HCT116 (cell line): ENCODE measurements at regions not wholly inside any gene's neighbourhood (a gene's known extent, or its start where the extent isn't known, plus 50 kb on each side); places are given as distances from the start of the nearest gene placed in this dataset.

ENCODE experiments used
- EZH2 ChIP-seq: fragments of 200-600 bp; sonication (generic); IDR thresholded peaks from 2 replicates; pipeline ENCODE4 v1.6.1; 2017; ENCODE audit warnings: antibody characterized with exemption, mixed run types
- EZH2phosphoT487 ChIP-seq: fragments of 200-600 bp; IDR thresholded peaks from 2 replicates; pipeline ENCODE4 v1.6.1; 2018; ENCODE audit warnings: antibody characterized with exemption, borderline replicate concordance
- POLR2A ChIP-seq: IDR thresholded peaks from 2 replicates; pipeline ENCODE4 v1.7.0; 2011; ENCODE audit warnings: borderline replicate concordance; ENCODE audit not compliant: insufficient read depth, insufficient read length; ENCODE audit errors: extremely low read depth
- YY1 ChIP-seq: IDR thresholded peaks from 2 replicates; pipeline ENCODE4 v1.6.1; 2011; ENCODE audit warnings: low read length, low read depth, moderate library complexity, mild to moderate bottlenecking; ENCODE audit not compliant: insufficient replicate concordance; ENCODE audit errors: extremely low read depth
- TF ChIP-seq, protein P1 (sequence below): IDR thresholded peaks from 2 replicates; pipeline ENCODE4 v1.6.1; 2012
- TF ChIP-seq, protein P2 (sequence below), 3 experiments: fragments of 200-600 bp in 1 of 3; sonication (generic) in 1 of 3; IDR thresholded peaks in 2 of 3; conservative IDR thresholded peaks in 1 of 3; 2 replicates each; pipeline ENCODE4 v1.5.1; 2012 to 2017; ENCODE audit warnings: low read depth in 2 of 3, low read length in 2 of 3, antibody characterized with exemption in 1 of 3, borderline replicate concordance in 1 of 3, control low read depth in 1 of 3, mild to moderate bottlenecking in 1 of 3, mixed read lengths in 1 of 3, mixed run types in 1 of 3, moderate library complexity in 1 of 3; ENCODE audit not compliant: insufficient read depth in 1 of 3

DNA sequence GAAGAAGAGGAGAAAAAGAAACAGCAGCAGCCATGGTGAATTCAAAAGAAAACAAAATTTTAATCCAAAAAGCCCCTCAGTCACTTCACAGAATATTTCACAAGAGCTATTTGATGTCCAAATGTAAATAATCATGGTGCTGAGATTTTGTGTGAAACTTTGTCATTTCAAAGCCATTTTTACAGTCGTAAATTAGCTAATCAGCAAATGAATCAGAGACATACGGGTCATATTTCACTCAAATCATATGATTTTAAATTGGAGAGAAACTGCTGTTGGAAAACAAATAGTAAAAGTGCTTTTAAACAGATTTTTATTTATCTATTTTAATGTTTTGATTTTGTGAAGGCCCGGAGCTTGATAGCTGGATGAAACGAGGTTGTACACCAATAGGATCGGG, 101.4 kb upstream of the SMIM23 start:
- TF ChIP-seq, protein P1, sequence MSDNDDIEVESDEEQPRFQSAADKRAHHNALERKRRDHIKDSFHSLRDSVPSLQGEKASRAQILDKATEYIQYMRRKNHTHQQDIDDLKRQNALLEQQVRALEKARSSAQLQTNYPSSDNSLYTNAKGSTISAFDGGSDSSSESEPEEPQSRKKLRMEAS: no peak
- TF ChIP-seq EZH2phosphoT487 (no peak), YY1 (no peak), EZH2 (no peak), POLR2A (no peak)
- TF ChIP-seq, protein P2, sequence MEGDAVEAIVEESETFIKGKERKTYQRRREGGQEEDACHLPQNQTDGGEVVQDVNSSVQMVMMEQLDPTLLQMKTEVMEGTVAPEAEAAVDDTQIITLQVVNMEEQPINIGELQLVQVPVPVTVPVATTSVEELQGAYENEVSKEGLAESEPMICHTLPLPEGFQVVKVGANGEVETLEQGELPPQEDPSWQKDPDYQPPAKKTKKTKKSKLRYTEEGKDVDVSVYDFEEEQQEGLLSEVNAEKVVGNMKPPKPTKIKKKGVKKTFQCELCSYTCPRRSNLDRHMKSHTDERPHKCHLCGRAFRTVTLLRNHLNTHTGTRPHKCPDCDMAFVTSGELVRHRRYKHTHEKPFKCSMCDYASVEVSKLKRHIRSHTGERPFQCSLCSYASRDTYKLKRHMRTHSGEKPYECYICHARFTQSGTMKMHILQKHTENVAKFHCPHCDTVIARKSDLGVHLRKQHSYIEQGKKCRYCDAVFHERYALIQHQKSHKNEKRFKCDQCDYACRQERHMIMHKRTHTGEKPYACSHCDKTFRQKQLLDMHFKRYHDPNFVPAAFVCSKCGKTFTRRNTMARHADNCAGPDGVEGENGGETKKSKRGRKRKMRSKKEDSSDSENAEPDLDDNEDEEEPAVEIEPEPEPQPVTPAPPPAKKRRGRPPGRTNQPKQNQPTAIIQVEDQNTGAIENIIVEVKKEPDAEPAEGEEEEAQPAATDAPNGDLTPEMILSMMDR (IDR thresholded peaks at IDR 0.05 in 2 of 3, conservative IDR thresholded peaks at IDR 0.05 in 1 of 3; ENCODE audit: borderline replicate concordance in 1 of 3, insufficient read depth in 1 of 3, low read depth in 2 of 3, low read length in 2 of 3): no peak
